ENCODE measurements at regions not wholly inside any gene's neighbourhood (a gene's known extent, or its start where the extent isn't known, plus 50 kb on each side); places are given as distances from the start of the nearest gene placed in this dataset.

DNA sequence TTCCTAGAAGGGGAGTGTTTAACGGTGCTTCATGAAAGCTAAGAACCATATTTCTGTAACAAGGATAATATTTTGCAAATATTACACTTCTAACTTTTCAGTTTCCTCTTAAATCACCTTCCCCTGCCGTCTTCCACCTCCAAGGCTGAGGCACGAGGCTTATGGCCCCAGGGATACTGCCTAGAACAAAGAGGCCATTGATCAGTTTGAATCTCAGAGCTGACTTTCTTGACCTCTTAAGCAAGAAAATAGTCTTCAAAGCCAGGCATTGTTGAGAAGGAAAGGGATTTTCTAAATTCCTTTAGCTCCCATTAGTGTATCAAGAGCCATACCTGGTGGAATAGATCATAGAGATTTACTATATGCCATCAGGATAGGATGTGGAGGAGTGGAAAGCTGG lies 566.2 kb downstream of the BNC2 start:
- Histone ChIP-seq H3K4me3 (no peak overlapping the region), H3K36me3 (no peaks in the 10 kb centered on the region), H3K27me3 (peaks cover 0 to 11% (median 0%) of the 10 kb centered on the region in 4 donors), H3K9me3 (no peaks in the 10 kb centered on the region), H3K27ac (no peak overlapping the region), H3K4me1 (peaks cover 0 to 3% (median 2%) of the 10 kb centered on the region in 3 donors)
- 70 to 76% methylated on average over 3 of the region's 3 CpGs for WGBS, 2 donors
- DNase-seq: no peak
- TF ChIP-seq POLR2A (IDR thresholded peaks at IDR 0.05) (no peak), CTCF (IDR thresholded peaks at IDR 0.05) (no peak)
- intact Hi-C loops (cut with DNase I): no loop called here

DNA sequence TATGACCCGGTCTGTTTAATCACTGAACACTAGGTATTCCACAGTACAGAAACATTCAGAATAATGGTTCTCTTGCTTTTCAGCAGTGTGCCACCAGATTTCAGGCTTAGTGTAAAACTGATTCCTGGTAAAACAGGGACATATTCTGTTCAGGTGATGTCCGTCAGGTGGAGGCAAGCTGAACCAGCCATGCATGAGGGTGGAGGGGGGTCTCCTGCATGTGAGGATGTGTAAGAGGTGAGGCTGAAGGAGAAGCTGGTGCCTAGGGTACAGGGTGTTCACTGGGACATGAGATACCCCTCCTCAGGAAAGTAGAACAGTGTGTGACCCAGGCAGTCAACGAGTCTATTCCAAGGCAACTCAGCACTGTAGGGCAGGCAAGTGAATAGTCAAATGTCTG lies 563.9 kb downstream of the BNC2 start:
- no peaks in the 10 kb centered on the region for H3K9me3 ChIP-seq
- no peaks in the 10 kb centered on the region for H3K36me3 ChIP-seq
- H3K4me3 ChIP-seq: no peak overlapping the region
- H3K27ac ChIP-seq: no peak overlapping the region
- WGBS, 2 donors: 78 to 95% methylated on average over 3 of the region's 3 CpGs
- no peak for TF ChIP-seq CTCF (IDR thresholded peaks at IDR 0.05)
- TF ChIP-seq POLR2A (IDR thresholded peaks at IDR 0.05): no peak
- H3K4me1 ChIP-seq: peaks cover 0 to 23% (median 15%) of the 10 kb centered on the region in 3 donors
- no peak for DNase-seq
- intact Hi-C loops (cut with DNase I): no loop called here
- peaks cover 0 to 25% (median 0%) of the 10 kb centered on the region in 4 donors for H3K27me3 ChIP-seq

DNA sequence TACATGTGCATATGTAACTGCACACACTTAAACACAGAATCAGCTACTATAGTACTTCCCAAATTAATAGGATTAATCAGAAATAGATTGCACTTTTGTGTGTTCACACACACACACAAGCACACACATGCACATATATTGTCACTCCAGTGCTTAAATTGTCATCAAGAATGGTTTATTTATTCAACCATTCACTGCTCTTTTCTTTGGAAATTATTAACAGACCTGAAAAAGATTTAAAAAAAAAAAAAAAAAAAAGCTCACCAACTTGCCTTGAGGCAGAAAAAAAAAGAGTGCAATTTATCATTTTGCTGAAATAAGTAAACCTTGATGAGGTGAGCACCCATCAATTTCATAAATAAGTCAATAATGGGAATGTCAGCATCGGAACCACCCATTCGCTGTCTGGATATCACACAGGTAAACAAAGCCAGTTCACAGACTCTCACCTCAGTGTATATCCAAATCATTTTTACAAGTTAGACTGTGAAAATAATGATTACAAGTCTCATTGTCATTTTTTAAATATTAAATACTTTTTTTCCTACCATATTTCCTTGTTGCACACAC lies 562.8 kb downstream of the BNC2 start:
- no peaks in the 10 kb centered on the region for H3K9me3 ChIP-seq
- no peak for TF ChIP-seq POLR2A (IDR thresholded peaks at IDR 0.05)
- TF ChIP-seq CTCF (IDR thresholded peaks at IDR 0.05): no peak
- H3K36me3 ChIP-seq: no peaks in the 10 kb centered on the region
- no peak overlapping the region for H3K27ac ChIP-seq
- peaks cover 0 to 31% (median 0%) of the 10 kb centered on the region in 4 donors for H3K27me3 ChIP-seq
- intact Hi-C loops (cut with DNase I): no loop called here
- 69 to 83% methylated on average over 2 of the region's 2 CpGs for WGBS, 2 donors
- no peak for DNase-seq
- no peak overlapping the region for H3K4me3 ChIP-seq
- H3K4me1 ChIP-seq: peaks cover 0 to 23% (median 15%) of the 10 kb centered on the region in 3 donors

GRCh38 chr9:16308645-16309044 lies 561.8 kb downstream of the BNC2 start:
- TF ChIP-seq POLR2A (IDR thresholded peaks at IDR 0.05) (no peak), CTCF (IDR thresholded peaks at IDR 0.05) (no peak)
- Histone ChIP-seq H3K4me3 (no peak overlapping the region), H3K27me3 (peaks cover 0 to 31% (median 0%) of the 10 kb centered on the region in 4 donors), H3K9me3 (no peaks in the 10 kb centered on the region), H3K36me3 (no peaks in the 10 kb centered on the region), H3K4me1 (peaks cover 0 to 23% (median 15%) of the 10 kb centered on the region in 3 donors), H3K27ac (no peak overlapping the region)
- no peak for DNase-seq
- 54 to 55% methylated on average over 5 of the region's 5 CpGs for WGBS, 2 donors
- intact Hi-C loops (cut with DNase I): no loop called here

GRCh38 chr9:16309082-16309468 lies 561.4 kb downstream of the BNC2 start:
- peaks cover 0 to 31% (median 0%) of the 10 kb centered on the region in 4 donors for H3K27me3 ChIP-seq
- H3K4me1 ChIP-seq: peaks cover 0 to 23% (median 15%) of the 10 kb centered on the region in 3 donors
- intact Hi-C loops (cut with DNase I): no loop called here
- WGBS, 2 donors: 72 to 89% methylated on average over 5 of the region's 5 CpGs
- TF ChIP-seq CTCF (IDR thresholded peaks at IDR 0.05) (no peak), POLR2A (IDR thresholded peaks at IDR 0.05) (no peak)
- DNase-seq: no peak
- no peaks in the 10 kb centered on the region for H3K36me3 ChIP-seq
- H3K27ac ChIP-seq: peak overlapping the region in 3 of 4 donors; percentile 59 to 77 (median 77)
- no peaks in the 10 kb centered on the region for H3K9me3 ChIP-seq
- no peak overlapping the region for H3K4me3 ChIP-seq

All from esophagus squamous epithelium (tissue), 5 donors.